HT1080 (cell line): ENCODE measurements at regions not wholly inside any gene's neighbourhood (a gene's known extent, or its start where the extent isn't known, plus 50 kb on each side); places are given as distances from the start of the nearest gene placed in this dataset.

Experiments used
- DNase-seq: peaks from one replicate; pipeline ENCODE4 v3.0.0-alpha.2; 2015; ENCODE audit warnings: low read depth

GRCh38 chr1:18560692-18561091 lies 70.0 kb upstream of the PAX7 start:
- DNase-seq = no peak

GRCh38 chr1:18561967-18562366 lies 68.7 kb upstream of the PAX7 start:
- no peak for DNase-seq

GRCh38 chr1:18564676-18565075 lies 66.0 kb upstream of the PAX7 start:
- no peak for DNase-seq

- DNase-seq = no peak
Observed at GRCh38 chr1:18565321-18565720, 65.3 kb upstream of the PAX7 start.

GRCh38 chr1:18568489-18568888 lies 62.2 kb upstream of the PAX7 start:
- no peak for DNase-seq

GRCh38 chr1:18569251-18569650 lies 61.4 kb upstream of the PAX7 start:
- no peak for DNase-seq

GRCh38 chr1:18569811-18570545 lies 60.7 kb upstream of the PAX7 start:
- DNase-seq = no peak

- DNase-seq = no peak
Observed at GRCh38 chr1:18571275-18571674, 59.4 kb upstream of the PAX7 start.

- no peak for DNase-seq
Observed at GRCh38 chr1:18572022-18572880, 58.4 kb upstream of the PAX7 start.

- DNase-seq = no peak
Observed at GRCh38 chr1:18573170-18573569, 57.5 kb upstream of the PAX7 start.

- no peak for DNase-seq
Observed at GRCh38 chr1:18574754-18575153, 55.9 kb upstream of the PAX7 start.

- DNase-seq = no peak
Observed at GRCh38 chr1:18575620-18576019, 55.0 kb upstream of the PAX7 start.

GRCh38 chr1:18578271-18578670 lies 52.4 kb upstream of the PAX7 start:
- DNase-seq = peak; percentile 54

- DNase-seq = peak; percentile 54
Observed at GRCh38 chr1:18579267-18579666, 51.4 kb upstream of the PAX7 start.

GRCh38 chr1:18580047-18580446 lies 50.6 kb upstream of the PAX7 start:
- no peak for DNase-seq

GRCh38 chr1:18580691-18581419 lies 49.8 kb upstream of the PAX7 start:
- no peak for DNase-seq
